Aorta (tissue), 5 donors: ENCODE measurements at regions not wholly inside any gene's neighbourhood (a gene's known extent, or its start where the extent isn't known, plus 50 kb on each side); places are given as distances from the start of the nearest gene placed in this dataset.

Experiments used
- ATAC-seq: fragments of 200-7000 bp; cut with Tn5 transposase; one replicate; pipeline ENCODE4 v1.9.1; 2022; ENCODE audit warnings: moderate library complexity; ENCODE audit not compliant: low FRiP score
- DNase-seq, 2 donors: peaks; one replicate each; pipeline ENCODE4 v3.0.0-alpha.2; 2020
- H3K27ac ChIP-seq, 2 donors: one replicate each; pipeline ENCODE4 v1.5.1; 2013; ENCODE audit warnings: low read length in 2 of 2, mild to moderate bottlenecking in 2 of 2, moderate library complexity in 2 of 2, control low read depth in 1 of 2, inconsistent platforms in 1 of 2, low read depth in 1 of 2
- H3K27me3 ChIP-seq, 2 donors: one replicate each; pipeline ENCODE4 v1.6.1; 2013; ENCODE audit warnings: control low read depth in 1 of 2, low read length in 1 of 2, mild to moderate bottlenecking in 1 of 2, moderate library complexity in 1 of 2; ENCODE audit not compliant: insufficient read depth in 2 of 2, control insufficient read depth in 1 of 2
- H3K36me3 ChIP-seq, 2 donors: one replicate each; pipeline ENCODE4 v1.6.1; 2013; ENCODE audit warnings: control low read depth in 1 of 2, low read length in 1 of 2, mild to moderate bottlenecking in 1 of 2; ENCODE audit not compliant: insufficient read depth in 2 of 2, control insufficient read depth in 1 of 2
- H3K4me1 ChIP-seq, 2 donors: one replicate each; pipeline ENCODE4 v1.6.1; 2013; ENCODE audit warnings: low read length in 2 of 2, control low read depth in 1 of 2, mild to moderate bottlenecking in 1 of 2, moderate library complexity in 1 of 2; ENCODE audit not compliant: insufficient read depth in 2 of 2, control insufficient read depth in 1 of 2
- H3K4me3 ChIP-seq, 2 donors: one replicate each; pipeline ENCODE4 v1.5.1; 2013; ENCODE audit warnings: low read length in 2 of 2, control low read depth in 1 of 2, mild to moderate bottlenecking in 1 of 2
- H3K9me3 ChIP-seq: one replicate; pipeline ENCODE4 v1.6.1; 2013; ENCODE audit warnings: mild to moderate bottlenecking, low read length; ENCODE audit not compliant: control insufficient read depth
- WGBS, 2 donors: extraction: QIAGEN DNeasy Blood & Tissue Kit; methylation state at CpG; one replicate each; pipeline ENCODE4 v1.1.7; 2013; 5-methylcytosine and 5-hydroxymethylcytosine counted together
- intact Hi-C, 2 donors: fragments of 100-400 bp; cut with DNase I; formaldehyde crosslinking; loops; one replicate each; pipeline versions ENCODE4 v1.14.2 to v1.15.0; 2022
- donor health status: healthy with polysubstance abuse.
- donor health status: Bipolar disorder and iron deficiency.
- donor health status: DM: no; HTN: no; CAD: no.
- donor health status: DM: no; HTN: no; CAD: no.
- donor health status: DM: yes; HTN: yes; CAD: no.

DNA sequence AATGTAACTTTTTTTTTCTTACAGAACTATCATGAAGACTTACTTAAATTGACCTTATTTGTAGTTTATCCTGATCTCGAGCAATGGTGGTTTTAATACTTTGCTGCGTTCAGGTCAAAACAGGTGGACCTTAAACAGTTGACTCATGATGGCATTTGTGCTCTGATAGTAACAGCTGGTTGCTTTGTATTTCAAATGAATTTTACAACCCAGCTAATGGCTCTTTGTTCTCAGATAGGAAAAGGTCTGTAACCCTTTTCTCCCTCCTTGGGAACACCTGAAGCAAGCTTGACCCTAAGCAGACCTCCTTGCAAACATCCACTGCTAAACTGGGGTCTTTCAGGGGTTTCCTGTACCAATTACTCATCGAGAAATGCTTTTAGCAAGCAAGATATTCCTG, 79.2 kb downstream of the F11 start:
- Histone ChIP-seq H3K4me3 (no peak overlapping the region), H3K27me3 (no peaks in the 10 kb centered on the region), H3K36me3 (no peaks in the 10 kb centered on the region), H3K4me1 (no peaks in the 10 kb centered on the region), H3K9me3 (no peaks in the 10 kb centered on the region), H3K27ac (no peak overlapping the region)
- intact Hi-C loops = no loop called here
- ATAC-seq (no peak), DNase-seq (no peak)
- 47 to 50% methylated on average over 3 of the region's 3 CpGs for WGBS, 2 donors

DNA sequence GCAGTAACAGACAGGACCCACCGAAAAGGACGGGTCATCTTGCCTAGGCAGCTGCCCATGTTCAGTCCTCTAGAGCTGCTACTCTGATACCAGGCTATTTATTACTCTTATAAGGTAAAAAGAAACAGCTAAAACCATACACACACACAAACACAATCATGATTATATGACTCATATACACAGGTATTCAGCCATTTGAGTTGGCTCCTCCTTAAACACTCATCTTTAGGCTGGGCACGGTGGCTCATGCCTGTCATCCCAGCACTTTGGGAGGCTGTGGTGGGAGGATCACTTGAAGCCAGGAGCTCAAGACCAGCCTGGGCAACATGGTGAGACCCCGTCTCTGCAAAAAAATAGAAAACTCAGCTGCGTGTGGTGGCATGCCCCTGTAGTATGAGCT, 76.6 kb downstream of the F11 start:
- H3K36me3 ChIP-seq = no peaks in the 10 kb centered on the region
- no peaks in the 10 kb centered on the region for H3K4me1 ChIP-seq
- H3K9me3 ChIP-seq = no peaks in the 10 kb centered on the region
- no peaks in the 10 kb centered on the region for H3K27me3 ChIP-seq
- 83 to 84% methylated on average over 5 of the region's 5 CpGs for WGBS, 2 donors
- intact Hi-C loops = no loop called here
- no peak overlapping the region for H3K4me3 ChIP-seq
- ATAC-seq (no peak), DNase-seq (no peak)
- no peak overlapping the region for H3K27ac ChIP-seq

GRCh38 chr4:186341655-186342054, 75.7 kb downstream of the F11 start:
- Histone ChIP-seq H3K4me1 (no peaks in the 10 kb centered on the region), H3K36me3 (no peaks in the 10 kb centered on the region), H3K9me3 (no peaks in the 10 kb centered on the region), H3K27ac (no peak overlapping the region), H3K4me3 (no peak overlapping the region), H3K27me3 (no peaks in the 10 kb centered on the region)
- intact Hi-C loops = no loop called here
- WGBS, 2 donors = 86% methylated on average over 5 of the region's 5 CpGs
- ATAC-seq = no peak
- DNase-seq = no peak
